ENCODE measurements at regions not wholly inside any gene's neighbourhood (a gene's known extent, or its start where the extent isn't known, plus 50 kb on each side); places are given as distances from the start of the nearest gene placed in this dataset.

- no peak for DNase-seq (ENCODE audit: low read depth)
- H3K4me3 ChIP-seq (ENCODE audit: low read length) = no peak overlapping the region
- no peak for TF ChIP-seq CTCF (conservative IDR thresholded peaks at IDR 0.05; ENCODE audit: low read depth, low read length)
Measured at GRCh38 chr6:63140114-63140513, 71.2 kb upstream of the FKBP1C start.

- H3K4me3 ChIP-seq (ENCODE audit: low read length) = no peak overlapping the region
- TF ChIP-seq CTCF (conservative IDR thresholded peaks at IDR 0.05; ENCODE audit: low read depth, low read length) = no peak
Measured at GRCh38 chr6:63140692-63141318, 70.5 kb upstream of the FKBP1C start.

GRCh38 chr6:63149730-63150129 is 61.5 kb upstream of the FKBP1C start:
- no peak for DNase-seq (ENCODE audit: low read depth)
- no peak overlapping the region for H3K4me3 ChIP-seq (ENCODE audit: low read length)
- no peak for TF ChIP-seq CTCF (conservative IDR thresholded peaks at IDR 0.05; ENCODE audit: low read depth, low read length)

More at GRCh38 chr6:63140692-63141318, 70.5 kb upstream of the FKBP1C start:
- no peak for DNase-seq (ENCODE audit: low read depth)

GRCh38 chr6:63154535-63154934 is 56.7 kb upstream of the FKBP1C start:
- TF ChIP-seq CTCF (conservative IDR thresholded peaks at IDR 0.05; ENCODE audit: low read depth, low read length) = no peak
- DNase-seq (ENCODE audit: low read depth) = no peak
- H3K4me3 ChIP-seq (ENCODE audit: low read length) = no peak overlapping the region

Measured in retinal pigment epithelial cell (primary cell).